ENCODE measurements at regions not wholly inside any gene's neighbourhood (a gene's known extent, or its start where the extent isn't known, plus 50 kb on each side); places are given as distances from the start of the nearest gene placed in this dataset.

GRCh38 chr1:193553564-193553963 is 367.2 kb upstream of the B3GALT2 start:
- no peak overlapping the region for H3K4me3 ChIP-seq (ENCODE audit: low read length)
- Mint-ChIP-seq H3K4me1 (peaks cover 2 to 3% of the 10 kb centered on the region in 2 donors), H3K4me3 (no peak overlapping the region), H3K27me3 (ENCODE audit: low read depth in 2 of 2) (no peaks in the 10 kb centered on the region), H3K27ac (no peak overlapping the region), H3K9me3 (no peaks in the 10 kb centered on the region), H3K36me3 (no peaks in the 10 kb centered on the region)
- WGBS (ENCODE audit: insufficient coverage): 100% methylated on average over 2 of the region's 2 CpGs
- DNase-seq (no peak), ATAC-seq (no peak)
- no peaks in the 10 kb centered on the region for H3K9me3 ChIP-seq (ENCODE audit: control insufficient read depth, insufficient read depth, low read length)
- intact Hi-C loops (cut with micrococcal nuclease): no loop called here
- H3K4me1 ChIP-seq (ENCODE audit: control insufficient read depth, insufficient read depth, low read length): peaks cover 2% of the 10 kb centered on the region
- no peak for TF ChIP-seq CTCF (IDR thresholded peaks at IDR 0.05)
- H3K27me3 ChIP-seq (ENCODE audit: control insufficient read depth, insufficient read depth, low read length): no peaks in the 10 kb centered on the region
- no peak overlapping the region for H3K27ac ChIP-seq (ENCODE audit: low read length)
- no peaks in the 10 kb centered on the region for H3K36me3 ChIP-seq (ENCODE audit: control insufficient read depth, insufficient read depth, low read length)

GRCh38 chr1:193552274-193552673 is 365.9 kb upstream of the B3GALT2 start:
- WGBS (ENCODE audit: insufficient coverage): 97% methylated on average over 4 of the region's 4 CpGs
- Histone ChIP-seq H3K4me3 (ENCODE audit: low read length) (no peak overlapping the region), H3K4me1 (ENCODE audit: control insufficient read depth, insufficient read depth, low read length) (no peaks in the 10 kb centered on the region), H3K36me3 (ENCODE audit: control insufficient read depth, insufficient read depth, low read length) (no peaks in the 10 kb centered on the region), H3K9me3 (ENCODE audit: control insufficient read depth, insufficient read depth, low read length) (no peaks in the 10 kb centered on the region), H3K27me3 (ENCODE audit: control insufficient read depth, insufficient read depth, low read length) (no peaks in the 10 kb centered on the region), H3K27ac (ENCODE audit: low read length) (no peak overlapping the region)
- Mint-ChIP-seq H3K9me3 (no peaks in the 10 kb centered on the region), H3K27ac (no peak overlapping the region), H3K4me3 (no peak overlapping the region), H3K4me1 (no peaks in the 10 kb centered on the region), H3K27me3 (ENCODE audit: low read depth in 2 of 2) (no peaks in the 10 kb centered on the region), H3K36me3 (no peaks in the 10 kb centered on the region)
- DNase-seq (no peak), ATAC-seq (no peak)
- intact Hi-C loops (cut with micrococcal nuclease): no loop called here
- no peak for TF ChIP-seq CTCF (IDR thresholded peaks at IDR 0.05)

GRCh38 chr1:193549081-193549480 is 362.7 kb upstream of the B3GALT2 start:
- no peak overlapping the region for H3K27ac ChIP-seq (ENCODE audit: low read length)
- Mint-ChIP-seq H3K27ac (no peak overlapping the region), H3K27me3 (ENCODE audit: low read depth in 2 of 2) (no peaks in the 10 kb centered on the region), H3K36me3 (no peaks in the 10 kb centered on the region), H3K4me3 (no peak overlapping the region), H3K9me3 (no peaks in the 10 kb centered on the region), H3K4me1 (no peaks in the 10 kb centered on the region)
- no peak for ATAC-seq
- no peaks in the 10 kb centered on the region for H3K9me3 ChIP-seq (ENCODE audit: control insufficient read depth, insufficient read depth, low read length)
- no peaks in the 10 kb centered on the region for H3K4me1 ChIP-seq (ENCODE audit: control insufficient read depth, insufficient read depth, low read length)
- DNase-seq: no peak
- H3K4me3 ChIP-seq (ENCODE audit: low read length): no peak overlapping the region
- no peak for TF ChIP-seq CTCF (IDR thresholded peaks at IDR 0.05)
- H3K36me3 ChIP-seq (ENCODE audit: control insufficient read depth, insufficient read depth, low read length): no peaks in the 10 kb centered on the region
- intact Hi-C loops (cut with micrococcal nuclease): no loop called here
- no CpG with 5 or more reads among the region's 1 CpG for WGBS (ENCODE audit: insufficient coverage)
- no peaks in the 10 kb centered on the region for H3K27me3 ChIP-seq (ENCODE audit: control insufficient read depth, insufficient read depth, low read length)

- no peak for ATAC-seq
Observed at GRCh38 chr1:193545171-193545570, 358.8 kb upstream of the B3GALT2 start.

More at GRCh38 chr1:193545171-193545570, 358.8 kb upstream of the B3GALT2 start:
- Histone ChIP-seq H3K27me3 (ENCODE audit: control insufficient read depth, insufficient read depth, low read length) (no peaks in the 10 kb centered on the region), H3K4me3 (ENCODE audit: low read length) (no peak overlapping the region), H3K4me1 (ENCODE audit: control insufficient read depth, insufficient read depth, low read length) (peaks cover 3% of the 10 kb centered on the region), H3K9me3 (ENCODE audit: control insufficient read depth, insufficient read depth, low read length) (no peaks in the 10 kb centered on the region), H3K27ac (ENCODE audit: low read length) (no peak overlapping the region), H3K36me3 (ENCODE audit: control insufficient read depth, insufficient read depth, low read length) (no peaks in the 10 kb centered on the region)
- Mint-ChIP-seq H3K36me3 (no peaks in the 10 kb centered on the region), H3K27me3 (ENCODE audit: low read depth in 2 of 2) (no peaks in the 10 kb centered on the region), H3K9me3 (no peaks in the 10 kb centered on the region), H3K27ac (no peak overlapping the region), H3K4me3 (no peak overlapping the region), H3K4me1 (peaks cover 5 to 15% of the 10 kb centered on the region in 2 donors)
- intact Hi-C loops (cut with micrococcal nuclease): no loop called here
- DNase-seq: no peak
- TF ChIP-seq CTCF (IDR thresholded peaks at IDR 0.05): no peak
- WGBS (ENCODE audit: insufficient coverage): 98% methylated on average over 2 of the region's 2 CpGs

Measured in natural killer cell (primary cell).